ENCODE measurements at regions not wholly inside any gene's neighbourhood (a gene's known extent, or its start where the extent isn't known, plus 50 kb on each side); places are given as distances from the start of the nearest gene placed in this dataset.

- no peak overlapping the region for H3K4me3 ChIP-seq (ENCODE audit: low read length)
- TF ChIP-seq CTCF (IDR thresholded peaks at IDR 0.05; ENCODE audit: insufficient read depth, low read depth, low read length, missing control alignments), result no peak
- no peak for DNase-seq (ENCODE audit: low read depth)
Measured at GRCh38 chr18:1014951-1015624, 110.4 kb downstream of the ADCYAP1 start.

GRCh38 chr18:1015777-1016176 is 111.1 kb downstream of the ADCYAP1 start:
- H3K4me3 ChIP-seq (ENCODE audit: low read length), result no peak overlapping the region
- no peak for TF ChIP-seq CTCF (IDR thresholded peaks at IDR 0.05; ENCODE audit: insufficient read depth, low read depth, low read length, missing control alignments)
- DNase-seq (ENCODE audit: low read depth), result no peak

GRCh38 chr18:1017227-1018058 is 112.8 kb downstream of the ADCYAP1 start:
- no peak for TF ChIP-seq CTCF (IDR thresholded peaks at IDR 0.05; ENCODE audit: insufficient read depth, low read depth, low read length, missing control alignments)
- H3K4me3 ChIP-seq (ENCODE audit: low read length), result no peak overlapping the region
- DNase-seq (ENCODE audit: low read depth), result peak; percentile 34

GRCh38 chr18:1018181-1018681 is 113.6 kb downstream of the ADCYAP1 start:
- no peak overlapping the region for H3K4me3 ChIP-seq (ENCODE audit: low read length)
- peak; percentile 5 for DNase-seq (ENCODE audit: low read depth)

GRCh38 chr18:1019191-1019590 is 114.5 kb downstream of the ADCYAP1 start:
- no peak overlapping the region for H3K4me3 ChIP-seq (ENCODE audit: low read length)
- TF ChIP-seq CTCF (IDR thresholded peaks at IDR 0.05; ENCODE audit: insufficient read depth, low read depth, low read length, missing control alignments), result no peak
- DNase-seq (ENCODE audit: low read depth), result no peak

More at GRCh38 chr18:1018181-1018681, 113.6 kb downstream of the ADCYAP1 start:
- no peak for TF ChIP-seq CTCF (IDR thresholded peaks at IDR 0.05; ENCODE audit: insufficient read depth, low read depth, low read length, missing control alignments)

GRCh38 chr18:1020731-1021344 is 116.2 kb downstream of the ADCYAP1 start:
- no peak for TF ChIP-seq CTCF (IDR thresholded peaks at IDR 0.05; ENCODE audit: insufficient read depth, low read depth, low read length, missing control alignments)
- no peak for DNase-seq (ENCODE audit: low read depth)
- H3K4me3 ChIP-seq (ENCODE audit: low read length), result no peak overlapping the region
